Calu3 (cell line): ENCODE measurements at regions not wholly inside any gene's neighbourhood (a gene's known extent, or its start where the extent isn't known, plus 50 kb on each side); places are given as distances from the start of the nearest gene placed in this dataset.

Experiments used
- BruUV-seq: library from RNA; stranded (reverse); fragments of 400-500 nt; replicated peaks from 2 replicates; lab custom pipeline; 2021; lab: Mats Ljungman, UMichigan
- CTCF ChIA-PET: fragments of 300-600 bp; sonication (Branson Sonifier 250); formaldehyde crosslinking; loops from one replicate; lab custom pipeline; 2022; ENCODE audit warnings: antibody characterized with exemption; lab: Charles Lee
- DNase-seq: peaks from one replicate; pipeline ENCODE4 v3.0.0; 2022
- H3K27ac Mint-ChIP-seq: one replicate; pipeline ENCODE4 v1.8.0; 2022; ENCODE audit warnings: mixed read lengths; ENCODE audit not compliant: unreplicated experiment
- H3K27me3 Mint-ChIP-seq: one replicate; pipeline ENCODE4 v1.8.0; 2022; ENCODE audit warnings: mixed read lengths; ENCODE audit not compliant: unreplicated experiment
- H3K36me3 Mint-ChIP-seq: one replicate; pipeline ENCODE4 v1.8.0; 2022; ENCODE audit warnings: mild to moderate bottlenecking, moderate library complexity, mixed read lengths; ENCODE audit not compliant: insufficient read depth, unreplicated experiment
- H3K4me1 Mint-ChIP-seq: one replicate; pipeline ENCODE4 v1.8.0; 2022; ENCODE audit warnings: mild to moderate bottlenecking, low read depth, mixed read lengths; ENCODE audit not compliant: unreplicated experiment
- H3K4me3 Mint-ChIP-seq: one replicate; pipeline ENCODE4 v1.8.0; 2022; ENCODE audit warnings: mild to moderate bottlenecking, low read depth, moderate library complexity, mixed read lengths; ENCODE audit not compliant: unreplicated experiment
- H3K9me3 Mint-ChIP-seq: one replicate; pipeline ENCODE4 v1.8.0; 2022; ENCODE audit warnings: low read depth, mixed read lengths; ENCODE audit not compliant: unreplicated experiment
- intact Hi-C: fragments of 100-400 bp; cut with micrococcal nuclease; formaldehyde crosslinking; loops from one replicate; pipeline ENCODE4 v1.10.0; 2022; ENCODE audit not compliant: unreplicated experiment
- TF ChIP-seq, protein P1 (sequence below): fragments of 200-600 bp; IDR thresholded peaks from one replicate; pipeline ENCODE4 v1.8.0; 2022; ENCODE audit warnings: antibody characterized with exemption; ENCODE audit not compliant: unreplicated experiment

DNA sequence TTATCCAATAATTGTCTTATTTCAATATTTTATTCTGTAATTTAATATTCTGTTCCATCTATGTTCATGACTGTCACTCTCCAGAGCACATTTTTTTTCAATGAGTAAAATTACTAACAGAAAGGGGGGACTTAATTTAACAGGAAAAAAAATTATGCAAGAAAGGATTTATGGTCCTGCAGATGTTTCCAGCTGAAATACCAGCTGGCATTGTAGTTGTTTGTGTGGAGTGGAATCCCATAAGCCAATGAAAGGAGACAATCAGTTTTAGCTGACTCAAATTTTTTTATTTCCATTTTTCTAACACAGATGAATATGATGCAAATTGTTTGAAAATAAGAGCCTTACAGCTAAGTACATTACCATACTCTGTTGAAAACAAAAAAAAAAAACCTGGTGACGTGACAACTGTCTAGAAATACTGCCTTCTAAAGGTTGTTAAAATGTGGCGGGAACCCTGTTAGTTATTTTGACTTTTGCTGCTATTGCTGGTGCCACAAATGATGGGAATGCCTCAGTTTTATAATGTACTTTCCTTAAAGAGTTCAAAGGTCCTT, 389.1 kb downstream of the ETS1 start:
- no peak for DNase-seq
- CTCF ChIA-PET, result no interaction called here
- intact Hi-C loops, result no loop called here
- TF ChIP-seq, protein P1, sequence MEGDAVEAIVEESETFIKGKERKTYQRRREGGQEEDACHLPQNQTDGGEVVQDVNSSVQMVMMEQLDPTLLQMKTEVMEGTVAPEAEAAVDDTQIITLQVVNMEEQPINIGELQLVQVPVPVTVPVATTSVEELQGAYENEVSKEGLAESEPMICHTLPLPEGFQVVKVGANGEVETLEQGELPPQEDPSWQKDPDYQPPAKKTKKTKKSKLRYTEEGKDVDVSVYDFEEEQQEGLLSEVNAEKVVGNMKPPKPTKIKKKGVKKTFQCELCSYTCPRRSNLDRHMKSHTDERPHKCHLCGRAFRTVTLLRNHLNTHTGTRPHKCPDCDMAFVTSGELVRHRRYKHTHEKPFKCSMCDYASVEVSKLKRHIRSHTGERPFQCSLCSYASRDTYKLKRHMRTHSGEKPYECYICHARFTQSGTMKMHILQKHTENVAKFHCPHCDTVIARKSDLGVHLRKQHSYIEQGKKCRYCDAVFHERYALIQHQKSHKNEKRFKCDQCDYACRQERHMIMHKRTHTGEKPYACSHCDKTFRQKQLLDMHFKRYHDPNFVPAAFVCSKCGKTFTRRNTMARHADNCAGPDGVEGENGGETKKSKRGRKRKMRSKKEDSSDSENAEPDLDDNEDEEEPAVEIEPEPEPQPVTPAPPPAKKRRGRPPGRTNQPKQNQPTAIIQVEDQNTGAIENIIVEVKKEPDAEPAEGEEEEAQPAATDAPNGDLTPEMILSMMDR, result no peak
- Mint-ChIP-seq H3K4me1 (no peaks in the 10 kb centered on the region), H3K9me3 (no peaks in the 10 kb centered on the region), H3K4me3 (no peak overlapping the region), H3K27ac (no peak overlapping the region), H3K36me3 (no peaks in the 10 kb centered on the region), H3K27me3 (no peaks in the 10 kb centered on the region)
- BruUV-seq, result no TSS peak

DNA sequence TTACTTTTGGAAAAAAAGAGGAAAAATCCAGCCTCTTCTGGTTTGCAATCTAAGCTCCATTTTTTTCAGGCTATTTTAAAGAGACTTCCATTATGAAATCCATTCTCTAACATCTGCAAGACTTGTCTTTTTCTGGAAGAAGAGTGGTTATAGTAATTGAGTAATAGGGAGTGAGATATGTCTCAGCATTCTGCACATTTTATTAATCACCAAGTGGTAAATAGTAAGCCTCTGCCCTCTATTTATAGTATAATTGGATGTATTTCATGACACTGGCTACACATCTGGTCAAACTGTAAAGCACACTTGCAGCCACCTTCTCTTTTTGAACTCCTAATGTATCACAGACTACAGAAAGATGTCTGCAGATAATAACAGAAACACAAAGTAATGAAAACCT, 391.1 kb downstream of the ETS1 start:
- no peak for DNase-seq
- no peaks in the 10 kb centered on the region for H3K36me3 Mint-ChIP-seq
- intact Hi-C loops, result no loop called here
- H3K4me3 Mint-ChIP-seq, result no peak overlapping the region
- H3K27me3 Mint-ChIP-seq, result no peaks in the 10 kb centered on the region
- H3K9me3 Mint-ChIP-seq, result no peaks in the 10 kb centered on the region
- TF ChIP-seq, protein P1, result no peak
- no peaks in the 10 kb centered on the region for H3K4me1 Mint-ChIP-seq
- H3K27ac Mint-ChIP-seq, result no peak overlapping the region
- BruUV-seq, result no TSS peak
- CTCF ChIA-PET, result no interaction called here

DNA sequence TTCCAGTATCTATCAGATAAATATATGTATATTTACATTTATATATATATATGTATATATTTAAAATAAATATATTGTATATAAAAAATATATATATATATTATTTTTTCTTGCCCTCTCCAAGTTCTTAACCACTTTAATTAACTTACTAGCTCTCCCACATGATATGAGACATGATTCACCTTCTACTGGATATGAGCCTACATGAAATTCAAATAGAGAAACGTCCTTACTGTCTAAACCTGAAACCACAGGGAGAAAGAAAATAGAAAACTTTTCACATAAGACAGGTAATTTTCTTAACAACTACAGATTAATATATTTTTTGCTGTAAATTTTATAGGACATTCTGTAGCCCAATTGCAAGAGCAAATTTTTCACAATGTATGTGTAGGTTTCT, 391.6 kb downstream of the ETS1 start:
- CTCF ChIA-PET, result no interaction called here
- Mint-ChIP-seq H3K4me1 (no peaks in the 10 kb centered on the region), H3K4me3 (no peak overlapping the region), H3K36me3 (no peaks in the 10 kb centered on the region), H3K27ac (no peak overlapping the region), H3K27me3 (no peaks in the 10 kb centered on the region), H3K9me3 (no peaks in the 10 kb centered on the region)
- BruUV-seq, result no TSS peak
- no peak for DNase-seq
- intact Hi-C loops, result no loop called here
- TF ChIP-seq, protein P1, result no peak

DNA sequence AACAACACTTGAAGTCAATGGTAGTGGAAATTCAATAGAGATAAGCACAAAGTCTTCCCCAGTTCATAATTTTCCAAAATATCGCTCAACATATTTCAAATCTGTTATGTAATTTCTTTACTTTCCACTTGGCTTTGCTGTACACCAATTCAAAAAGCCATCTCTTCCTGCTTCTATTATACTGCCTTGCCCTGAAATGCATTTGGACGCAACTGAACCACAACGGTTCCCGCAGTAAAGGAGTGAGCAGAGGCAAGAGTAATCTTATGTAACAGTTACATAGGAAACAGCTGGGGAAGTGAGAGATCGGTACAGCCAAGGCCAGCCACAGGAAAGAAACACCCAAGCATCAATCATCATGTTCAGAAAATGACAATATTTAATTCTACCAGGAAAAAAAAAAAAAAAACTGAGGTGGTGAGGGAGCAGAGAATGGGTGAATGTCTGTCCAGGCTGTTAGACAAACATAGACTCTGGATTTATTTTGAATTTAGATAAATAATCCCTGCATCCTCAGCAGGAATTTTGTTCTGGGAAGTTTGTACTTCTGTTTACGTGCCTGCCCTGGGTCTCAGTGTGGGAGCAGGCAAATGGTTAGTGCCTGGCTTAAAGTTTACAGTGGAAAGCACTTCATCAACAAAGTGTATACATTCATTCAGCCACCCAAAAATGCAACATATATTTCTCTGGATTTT, 392.2 kb downstream of the ETS1 start:
- no peaks in the 10 kb centered on the region for H3K27me3 Mint-ChIP-seq
- H3K36me3 Mint-ChIP-seq, result no peaks in the 10 kb centered on the region
- H3K9me3 Mint-ChIP-seq, result no peaks in the 10 kb centered on the region
- CTCF ChIA-PET, result no interaction called here
- DNase-seq, result no peak
- H3K4me1 Mint-ChIP-seq, result no peaks in the 10 kb centered on the region
- no peak overlapping the region for H3K4me3 Mint-ChIP-seq
- H3K27ac Mint-ChIP-seq, result no peak overlapping the region
- intact Hi-C loops, result no loop called here
- BruUV-seq, result no TSS peak
- TF ChIP-seq, protein P1, result no peak
